Embryonic facial prominence (tissue), 1 donor: ENCODE measurements at regions not wholly inside any gene's neighbourhood (a gene's known extent, or its start where the extent isn't known, plus 50 kb on each side); places are given as distances from the start of the nearest gene placed in this dataset.

Experiments
- DNase-seq: peaks from one replicate; pipeline ENCODE4 v3.0.0-alpha.2; 2016; ENCODE audit errors: extremely low spot score

GRCh38 chrX:131894995-131895394 is 128.1 kb upstream of the STK26 start:
- DNase-seq, result no peak

- no peak for DNase-seq
Measured at GRCh38 chrX:131895807-131896206, 127.3 kb upstream of the STK26 start.

GRCh38 chrX:131901546-131901945 is 121.6 kb upstream of the STK26 start:
- no peak for DNase-seq

- DNase-seq, result no peak
Measured at GRCh38 chrX:131907488-131908314, 115.4 kb upstream of the STK26 start.

- no peak for DNase-seq
Measured at GRCh38 chrX:131910586-131910985, 112.5 kb upstream of the STK26 start.

GRCh38 chrX:131915488-131915887 is 107.6 kb upstream of the STK26 start:
- no peak for DNase-seq

GRCh38 chrX:131917588-131917987 is 105.5 kb upstream of the STK26 start:
- no peak for DNase-seq

- DNase-seq, result no peak
Measured at GRCh38 chrX:131918839-131919238, 104.3 kb upstream of the STK26 start.

- no peak for DNase-seq
Measured at GRCh38 chrX:131923614-131924250, 99.4 kb upstream of the STK26 start.

GRCh38 chrX:131938749-131939148 is 84.4 kb upstream of the STK26 start:
- DNase-seq, result no peak

GRCh38 chrX:131942034-131942433 is 81.1 kb upstream of the STK26 start:
- DNase-seq, result no peak

GRCh38 chrX:131944936-131945902 is 77.9 kb upstream of the STK26 start:
- DNase-seq, result no peak

GRCh38 chrX:131951166-131951565 is 71.9 kb upstream of the STK26 start:
- DNase-seq, result no peak

GRCh38 chrX:131955099-131955777 is 67.9 kb upstream of the STK26 start:
- no peak for DNase-seq

GRCh38 chrX:131958724-131959123 is 64.4 kb upstream of the STK26 start:
- DNase-seq, result no peak

GRCh38 chrX:131970347-131970746 is 52.8 kb upstream of the STK26 start:
- no peak for DNase-seq
